HG03354 (cell line): ENCODE measurements at regions not wholly inside any gene's neighbourhood (a gene's known extent, or its start where the extent isn't known, plus 50 kb on each side); places are given as distances from the start of the nearest gene placed in this dataset.
"Not testable (repeated sequence)": the region's sequence is repeated elsewhere in the genome, so short reads cannot be mapped to it uniquely, and the experiment has no call there.

Experiments
- ATAC-seq: cut with Tn5 transposase; IDR thresholded peaks from one replicate; pipeline ENCODE4 v1.9.1; 2021; ENCODE audit warnings: mild to moderate bottlenecking; ENCODE audit not compliant: unreplicated experiment, poor library complexity, severe bottlenecking

DNA sequence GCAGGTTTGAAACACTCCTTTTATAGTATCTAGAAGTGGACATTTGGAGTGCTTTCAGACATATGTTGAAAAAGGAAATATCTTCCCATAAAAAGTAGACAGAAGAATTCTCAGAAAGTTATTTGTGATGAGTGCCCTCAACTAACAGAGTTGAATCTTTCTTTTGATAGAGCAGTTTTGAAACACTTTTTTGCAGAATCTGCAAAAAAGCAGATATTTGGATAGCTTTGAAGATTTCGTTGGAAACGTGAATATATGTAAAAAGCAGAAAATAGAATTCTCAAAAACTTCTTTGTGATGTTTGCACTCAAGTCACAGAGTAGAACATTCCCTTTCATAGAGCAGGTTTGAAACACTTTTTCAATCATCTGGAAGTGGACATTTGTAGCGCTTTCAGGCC is 676.4 kb upstream of the ZNF337 start:
- ATAC-seq = not testable (repeated sequence)

DNA sequence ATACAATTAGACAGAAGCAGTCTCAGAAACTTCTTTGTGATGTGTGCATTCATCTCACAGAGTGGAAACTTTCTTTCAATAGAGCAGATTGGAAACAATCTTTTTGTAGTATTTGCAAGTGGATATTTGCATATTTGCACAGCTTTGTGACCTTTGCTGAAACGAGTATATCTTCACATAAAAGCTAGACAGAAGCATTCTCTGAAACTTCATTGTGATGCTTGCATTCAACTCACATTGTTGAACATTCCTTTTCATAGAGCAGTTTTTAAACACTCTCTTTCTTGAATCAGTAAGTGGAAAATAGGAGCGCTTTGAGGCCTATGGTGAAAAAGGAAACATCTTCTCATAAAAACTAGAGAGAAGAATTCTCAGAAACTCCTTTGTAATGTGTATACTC is 657.9 kb upstream of the ZNF337 start:
- no peak for ATAC-seq

DNA sequence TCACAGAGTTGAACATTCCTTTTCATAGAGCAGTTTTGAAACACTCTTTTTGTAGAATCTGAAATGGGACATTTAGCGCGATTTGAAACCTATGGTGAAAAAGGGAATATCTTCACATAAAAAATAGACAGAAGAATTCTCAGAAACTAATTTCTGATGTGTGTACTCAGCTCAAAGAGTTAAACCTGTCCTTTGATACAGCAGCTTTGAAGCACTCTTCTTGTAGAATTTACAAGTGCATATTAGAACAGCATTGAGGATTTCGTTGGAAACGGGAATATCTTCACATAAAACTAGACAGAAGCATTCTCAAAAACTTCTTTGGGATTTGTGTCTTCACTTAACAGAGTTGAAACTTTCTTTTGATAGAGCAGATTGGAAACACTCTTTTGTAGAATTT is 650.7 kb upstream of the ZNF337 start:
- no peak for ATAC-seq

DNA sequence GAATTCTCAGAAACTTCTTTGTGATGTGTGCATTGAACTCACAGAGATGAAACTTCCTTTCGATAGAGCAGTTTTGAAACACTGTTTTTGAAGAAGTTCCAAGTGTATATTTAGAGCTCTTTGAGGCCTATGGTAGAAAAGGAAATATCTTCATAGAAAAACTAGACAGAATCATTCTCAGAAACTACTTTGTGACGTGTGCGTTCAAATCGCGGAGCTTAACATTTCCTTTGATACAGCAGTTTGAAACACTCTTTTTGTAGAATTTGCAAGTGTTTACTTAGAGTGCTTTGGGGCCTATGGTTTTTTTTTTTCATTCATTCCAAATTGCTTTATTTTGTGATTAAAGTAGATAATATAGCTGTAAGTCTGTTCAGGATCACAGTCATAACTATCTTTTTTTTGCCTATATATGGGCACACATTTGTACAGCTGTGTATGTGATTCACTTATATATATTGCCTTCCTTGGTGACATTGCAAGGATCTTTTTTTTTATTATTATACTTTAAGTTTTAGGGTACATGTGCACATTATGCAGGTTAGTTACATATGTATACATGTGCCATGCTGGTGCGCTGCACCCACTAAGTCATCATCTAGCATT is 643.9 kb upstream of the ZNF337 start:
- ATAC-seq = not testable (repeated sequence)

DNA sequence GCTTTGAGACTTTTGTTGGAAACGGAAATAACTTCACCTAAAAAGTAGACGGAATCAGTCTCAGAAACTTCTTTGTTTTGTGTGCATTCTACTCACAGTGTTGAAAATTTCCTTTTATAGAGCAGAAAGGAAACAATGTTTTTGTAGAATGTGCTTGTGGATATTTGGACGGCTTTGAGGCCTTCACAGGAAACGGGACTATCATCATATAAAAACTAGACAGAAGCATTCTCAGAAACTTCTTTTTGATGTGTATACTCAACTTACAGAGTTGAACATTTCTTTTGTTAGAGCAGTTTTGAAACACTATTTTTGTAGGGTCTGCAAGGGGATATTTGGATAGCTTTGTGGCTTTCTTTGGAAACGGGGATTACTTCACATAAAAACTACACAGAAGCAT is 627.5 kb upstream of the ZNF337 start:
- ATAC-seq = no peak

DNA sequence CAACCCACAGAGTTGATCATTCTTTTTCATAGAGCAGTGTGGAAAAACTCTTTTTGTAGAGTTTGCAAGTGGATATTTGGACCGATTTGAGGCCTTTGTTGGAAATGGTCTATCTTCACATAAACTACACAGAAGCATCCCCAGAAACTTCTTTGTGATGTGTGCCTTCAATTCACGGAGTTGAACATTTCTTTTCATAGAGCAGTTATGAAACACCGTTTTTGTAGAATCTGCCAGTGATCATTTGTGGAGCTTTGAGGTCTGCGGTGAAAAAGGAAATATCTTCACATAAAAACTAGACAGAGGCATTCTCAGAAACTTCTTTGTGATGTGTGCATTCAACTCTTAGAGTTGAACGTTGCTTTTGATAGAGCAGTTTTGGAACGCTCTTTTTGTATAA is 618.4 kb upstream of the ZNF337 start:
- ATAC-seq = no peak

DNA sequence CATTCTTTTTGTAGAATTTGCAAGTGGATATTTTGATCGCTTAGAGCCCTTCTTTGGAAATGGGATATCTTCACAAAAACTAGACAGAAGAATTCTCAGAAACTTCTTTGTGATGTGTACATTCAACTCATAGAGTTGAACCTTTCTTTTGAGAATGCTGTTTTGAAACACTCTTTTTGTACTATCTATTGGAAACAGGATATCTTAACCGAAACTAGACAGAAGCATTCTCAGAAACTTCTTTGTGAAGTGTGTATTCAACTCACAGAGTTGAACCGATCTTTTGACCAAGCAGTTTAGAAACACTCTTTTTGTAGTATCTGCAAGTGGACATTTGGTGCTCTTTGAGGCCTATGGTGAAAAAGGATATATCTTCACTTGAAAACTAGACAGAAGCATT is 613.1 kb upstream of the ZNF337 start:
- not testable (repeated sequence) for ATAC-seq

DNA sequence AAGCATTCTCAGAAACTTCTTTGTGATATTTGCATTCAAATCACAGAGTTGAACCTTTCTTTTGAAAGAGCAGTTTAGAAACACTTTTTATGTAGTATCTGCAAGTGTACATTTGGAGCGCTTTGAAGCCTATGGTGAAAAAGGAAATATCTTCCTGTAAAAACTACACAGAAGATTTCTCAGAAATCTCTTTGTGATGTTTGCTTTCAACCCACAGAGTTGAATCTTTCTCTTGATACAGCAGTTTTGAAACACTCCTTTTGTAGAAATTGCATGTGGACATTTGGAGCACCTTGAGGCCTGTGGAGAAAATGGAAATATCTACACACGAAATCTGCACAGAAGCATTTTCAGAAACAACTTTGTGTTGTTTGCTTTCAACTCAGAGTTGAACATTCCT is 612.3 kb upstream of the ZNF337 start:
- no peak for ATAC-seq

DNA sequence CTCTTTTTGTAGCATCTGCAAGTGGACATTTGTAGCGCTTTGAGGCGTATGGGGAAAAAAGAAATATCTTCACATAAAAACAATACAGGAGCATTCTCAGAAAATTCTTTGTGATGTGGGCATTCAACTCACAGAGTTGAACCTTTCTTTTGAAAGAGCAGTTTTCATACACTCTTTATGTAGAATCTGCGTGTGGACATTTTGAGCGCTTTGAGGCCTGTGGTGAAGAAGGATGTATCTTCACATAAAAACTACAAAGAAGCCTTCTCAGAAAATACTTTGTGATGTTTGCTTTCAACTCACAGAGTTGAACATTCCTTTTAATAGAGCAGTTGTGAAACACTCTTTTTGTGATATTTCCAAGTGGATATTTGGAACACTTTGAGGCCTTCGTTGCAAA is 598.4 kb upstream of the ZNF337 start:
- ATAC-seq = no peak

DNA sequence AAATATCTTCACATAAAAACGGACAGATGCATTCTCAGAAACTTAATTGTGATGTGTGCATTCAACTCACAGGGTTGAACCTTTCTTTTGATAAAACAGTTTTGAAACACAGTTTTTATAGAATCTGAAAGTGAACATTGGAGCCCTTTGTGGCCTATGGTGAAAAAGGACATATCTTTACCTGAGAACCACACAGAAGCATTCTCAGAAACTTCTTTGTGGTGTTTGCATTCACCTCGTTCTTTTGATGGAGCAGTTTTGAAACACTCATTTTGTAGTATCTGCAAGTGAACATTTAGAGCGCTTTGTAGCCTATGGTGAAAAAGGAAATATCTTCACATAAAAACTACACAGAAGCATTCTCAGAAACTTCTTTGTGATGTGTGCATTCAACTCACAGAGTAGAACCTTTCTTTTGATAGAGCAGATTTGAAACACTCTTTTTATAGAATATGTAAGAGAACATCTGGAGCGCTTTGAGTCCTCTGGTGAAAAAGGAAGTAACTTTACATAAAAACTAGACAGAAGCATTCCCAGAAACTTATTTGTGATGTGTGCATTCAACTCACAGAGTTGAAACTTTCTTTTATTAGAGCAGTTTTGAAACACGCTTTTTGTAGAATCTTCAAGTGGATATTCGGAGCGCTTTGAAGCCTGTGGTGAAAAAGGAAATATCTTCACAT is 591.9 kb upstream of the ZNF337 start:
- ATAC-seq = not testable (repeated sequence)

DNA sequence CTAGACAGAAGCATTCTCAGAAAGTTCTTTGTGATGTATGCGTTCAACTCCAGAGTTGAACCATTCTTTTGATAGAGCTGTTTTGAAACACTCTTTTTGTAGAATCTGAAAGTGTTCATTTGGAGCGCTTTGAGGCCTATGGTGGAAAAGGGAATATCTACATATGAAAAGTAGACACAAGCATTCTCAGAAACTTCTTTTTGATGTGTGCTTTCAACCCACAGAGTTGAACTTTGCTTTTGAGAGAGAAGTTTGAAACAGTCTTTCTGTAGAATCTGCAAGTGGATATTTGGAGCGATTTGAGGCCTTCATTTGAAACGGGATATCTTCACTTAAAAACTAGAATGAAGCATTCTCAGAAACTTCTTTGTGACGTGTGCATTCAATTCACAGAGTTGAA is 582.6 kb upstream of the ZNF337 start:
- no peak for ATAC-seq

DNA sequence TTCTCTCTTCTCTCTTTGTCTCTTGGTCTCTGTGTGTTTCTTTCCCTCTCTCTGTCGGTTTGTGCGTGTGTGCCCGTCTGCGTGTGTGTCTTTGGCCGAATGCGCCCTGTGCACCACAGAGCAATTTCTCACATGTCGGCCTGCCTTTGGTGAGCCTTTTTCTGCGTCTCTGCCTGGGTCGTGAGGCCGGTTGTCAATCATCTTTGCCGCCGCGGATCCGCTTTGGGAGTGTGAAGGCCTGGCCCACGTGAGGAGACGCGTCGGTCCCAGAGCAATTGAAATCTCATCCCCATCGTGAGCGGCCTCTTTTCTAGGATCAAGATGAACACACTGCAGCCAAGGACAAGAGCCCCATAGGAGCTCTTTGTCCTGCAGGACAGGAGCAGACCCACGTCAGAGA is 580.7 kb upstream of the ZNF337 start:
- ATAC-seq = no peak

DNA sequence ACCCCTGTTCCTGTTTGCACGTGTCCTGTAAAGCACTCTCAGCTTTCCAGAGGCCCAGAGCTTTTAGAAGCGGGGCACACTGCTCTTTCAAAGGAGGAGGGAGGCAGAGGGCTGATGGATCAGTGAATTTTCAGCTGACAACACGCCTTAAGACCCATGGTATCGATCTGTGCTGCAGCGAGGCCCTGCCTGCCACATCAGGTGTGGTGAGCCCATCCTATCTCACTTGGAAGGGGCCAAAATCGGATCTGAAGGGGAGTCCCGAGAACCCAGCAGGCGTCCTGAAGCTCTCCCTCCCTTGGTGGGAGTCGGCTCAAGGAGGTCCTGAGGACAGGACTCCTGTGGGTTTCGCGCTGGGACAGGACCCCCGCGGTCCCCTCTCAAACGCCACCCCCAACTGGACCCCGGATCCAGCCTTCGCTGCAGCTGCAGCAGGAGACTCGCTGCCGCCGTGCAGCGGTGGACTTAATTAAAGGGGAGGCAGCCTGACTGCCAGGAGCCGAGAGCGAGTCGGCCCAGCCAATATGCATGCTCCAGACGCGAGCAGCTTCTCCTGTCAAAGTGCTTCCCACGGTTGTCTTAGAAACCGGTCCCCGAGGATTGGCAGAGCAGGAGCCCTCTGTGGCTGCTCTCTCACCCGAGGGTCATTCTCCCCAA is 580.0 kb upstream of the ZNF337 start:
- ATAC-seq = no peak

DNA sequence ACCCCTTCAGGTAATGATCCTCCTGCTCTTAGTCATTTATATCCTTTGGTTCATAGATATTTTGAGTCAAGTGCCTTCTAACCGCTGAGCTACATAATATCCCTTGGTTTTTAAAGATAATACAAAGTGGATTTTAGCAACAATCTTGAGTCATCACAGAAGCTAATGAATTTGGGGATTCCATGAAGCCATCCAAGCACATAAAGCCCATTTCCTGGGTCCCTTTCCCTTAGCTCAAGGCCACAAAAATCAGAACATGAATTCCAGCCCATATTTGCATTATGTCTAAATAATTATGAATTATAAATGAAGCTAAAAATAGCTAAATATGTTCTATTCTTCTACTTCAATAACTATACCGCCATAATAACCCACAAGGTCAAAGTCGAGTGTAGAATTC is 572.1 kb upstream of the ZNF337 start:
- ATAC-seq = not testable (repeated sequence)

DNA sequence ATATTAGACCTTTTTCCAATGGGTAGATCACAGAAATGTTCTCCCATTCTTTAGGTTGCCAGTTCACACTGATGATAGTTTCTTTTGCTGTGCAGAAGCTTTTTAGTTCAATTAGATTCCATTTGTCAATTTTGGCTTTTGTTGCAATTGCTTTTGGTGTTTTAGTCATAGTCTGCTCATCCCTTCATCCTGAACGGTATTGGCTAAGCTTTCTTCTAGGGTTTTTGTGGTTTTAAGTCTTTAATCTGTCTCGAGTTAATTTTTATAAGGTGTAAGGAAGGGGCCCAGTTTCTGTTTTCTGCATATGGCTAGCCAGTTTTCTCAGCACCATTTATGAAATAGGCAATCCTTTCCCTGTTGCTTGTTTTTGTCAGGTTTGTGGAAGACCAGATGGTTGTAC is 564.3 kb upstream of the ZNF337 start:
- not testable (repeated sequence) for ATAC-seq

DNA sequence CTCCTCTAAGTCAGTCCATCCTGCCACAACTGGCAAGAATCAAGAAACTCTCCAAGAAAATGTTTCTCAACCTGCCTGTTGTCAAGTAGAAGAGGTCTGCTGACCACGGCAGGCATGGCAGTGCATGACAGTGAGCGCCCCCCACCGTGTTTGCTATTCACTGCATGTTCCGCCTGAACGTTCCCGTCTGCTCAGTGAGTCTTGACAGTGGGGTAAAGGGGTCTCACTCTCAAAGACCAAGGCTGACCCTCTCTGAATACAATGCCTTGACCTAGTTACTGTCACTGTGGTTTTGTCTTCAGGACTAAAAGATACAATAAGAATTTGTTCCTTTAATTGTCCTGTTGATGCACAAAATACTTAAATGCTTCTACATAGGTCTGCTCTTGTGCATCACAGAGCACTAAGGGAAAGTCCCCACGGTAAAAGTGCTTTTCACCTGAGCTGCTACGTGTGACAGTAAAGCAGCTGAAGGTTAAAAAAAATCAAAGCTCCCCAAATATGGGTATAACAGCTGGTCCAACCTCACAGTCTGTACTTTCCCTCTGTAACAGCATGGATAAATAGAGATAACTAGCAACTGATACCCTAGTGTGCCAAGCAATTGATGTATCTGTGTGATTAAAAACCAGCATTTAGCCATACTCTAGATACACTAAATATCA is 555.8 kb upstream of the ZNF337 start:
- ATAC-seq = not testable (repeated sequence)

DNA sequence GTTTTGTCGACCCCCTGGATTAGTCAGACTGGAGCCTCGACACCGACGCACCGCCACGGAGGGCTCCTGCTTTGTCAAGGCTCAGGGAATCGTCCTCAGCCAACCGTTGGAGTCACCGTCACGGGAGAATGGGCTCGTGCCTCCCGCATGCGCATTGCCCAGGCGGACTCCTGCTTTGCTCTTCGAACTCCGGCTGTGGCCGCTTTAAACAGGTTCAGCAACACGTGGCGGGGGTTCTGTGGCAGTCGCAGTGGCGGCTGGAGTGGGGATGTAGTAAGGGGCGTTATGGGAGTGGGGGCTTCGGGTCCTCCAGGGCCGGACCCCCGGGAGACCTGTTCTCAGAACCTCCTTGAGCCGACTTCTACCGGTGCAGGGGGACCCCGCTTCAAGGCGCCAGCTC is 554.7 kb upstream of the ZNF337 start:
- ATAC-seq = not testable (repeated sequence)

DNA sequence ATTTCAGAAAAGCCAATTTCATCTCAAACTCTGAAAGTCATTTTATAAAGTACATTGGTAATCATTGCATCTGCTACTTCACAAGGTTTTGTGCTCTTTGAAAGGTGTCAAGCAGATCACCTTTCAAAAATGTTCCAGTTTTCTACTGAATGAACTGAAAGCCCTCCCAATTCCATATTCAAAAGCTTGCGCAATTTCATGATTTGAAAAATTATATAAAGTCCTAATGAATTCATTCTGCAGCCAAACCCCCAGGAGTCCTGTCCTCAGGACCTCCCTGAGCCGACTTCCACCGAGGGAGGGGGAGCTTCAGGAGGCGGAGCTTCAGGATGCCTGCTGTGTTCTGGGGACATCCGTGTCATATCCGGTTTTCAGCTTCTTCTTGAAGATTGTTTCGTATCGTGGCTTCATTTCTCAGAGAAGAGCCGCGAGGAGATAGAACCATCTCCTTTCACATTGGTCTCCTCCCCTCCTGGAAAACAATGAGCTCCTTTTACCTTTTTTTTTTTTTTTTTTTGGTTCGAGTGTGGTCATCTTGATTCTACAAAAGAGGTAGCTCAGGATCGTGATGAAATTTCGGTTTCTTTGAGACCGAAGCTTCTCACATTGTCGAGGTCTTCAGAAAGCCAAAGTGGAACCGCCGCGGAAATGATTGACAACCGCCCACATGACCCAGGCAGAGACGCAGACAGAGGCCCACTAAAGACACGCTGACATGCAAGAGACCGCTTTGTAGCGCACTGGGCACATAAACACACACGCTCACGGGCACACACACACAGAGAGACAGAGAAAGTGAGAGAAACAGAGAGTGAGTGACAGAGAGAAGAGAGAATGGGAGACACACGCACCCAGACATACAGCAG is 553.8 kb upstream of the ZNF337 start:
- ATAC-seq = not testable (repeated sequence)

DNA sequence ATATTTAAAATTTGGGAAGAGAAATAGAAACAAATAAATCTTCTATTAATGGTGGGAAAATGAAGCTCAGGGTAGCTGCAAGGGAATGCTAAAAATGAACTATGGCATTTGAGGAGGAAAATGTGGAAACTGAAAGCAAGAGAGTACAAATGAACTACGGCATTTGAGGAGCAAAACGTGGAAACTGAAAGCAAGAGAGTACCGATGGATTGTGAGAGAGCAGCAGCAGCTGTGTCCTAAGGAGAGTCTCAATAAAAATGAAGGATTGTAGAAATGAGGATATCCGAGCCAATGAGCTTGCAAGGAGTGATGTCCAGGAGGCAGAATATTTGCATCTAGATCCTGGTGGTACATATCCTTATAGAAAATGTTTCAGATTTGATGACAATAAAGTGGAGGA is 547.1 kb upstream of the ZNF337 start:
- ATAC-seq = no peak

DNA sequence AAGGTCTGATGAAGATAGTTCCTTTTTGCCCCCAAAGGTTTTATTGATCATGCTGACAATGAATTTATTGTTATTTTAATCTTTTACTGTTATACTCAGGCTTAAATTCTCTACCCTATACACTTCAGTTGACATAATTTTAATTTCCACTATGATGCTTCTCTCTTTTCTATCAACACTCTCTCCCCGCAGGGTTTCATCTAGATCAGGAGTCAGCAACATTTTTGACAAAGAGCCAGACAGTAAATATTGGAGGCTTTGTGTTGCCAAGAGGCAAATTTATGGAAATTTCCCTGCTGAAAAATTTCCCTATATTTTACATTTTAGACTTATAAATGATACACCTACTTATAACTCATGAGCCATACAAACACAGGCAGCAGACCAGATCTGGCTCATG is 524.0 kb upstream of the ZNF337 start:
- ATAC-seq = not testable (repeated sequence)
